ENCODE measurements at regions not wholly inside any gene's neighbourhood (a gene's known extent, or its start where the extent isn't known, plus 50 kb on each side); places are given as distances from the start of the nearest gene placed in this dataset.

DNA sequence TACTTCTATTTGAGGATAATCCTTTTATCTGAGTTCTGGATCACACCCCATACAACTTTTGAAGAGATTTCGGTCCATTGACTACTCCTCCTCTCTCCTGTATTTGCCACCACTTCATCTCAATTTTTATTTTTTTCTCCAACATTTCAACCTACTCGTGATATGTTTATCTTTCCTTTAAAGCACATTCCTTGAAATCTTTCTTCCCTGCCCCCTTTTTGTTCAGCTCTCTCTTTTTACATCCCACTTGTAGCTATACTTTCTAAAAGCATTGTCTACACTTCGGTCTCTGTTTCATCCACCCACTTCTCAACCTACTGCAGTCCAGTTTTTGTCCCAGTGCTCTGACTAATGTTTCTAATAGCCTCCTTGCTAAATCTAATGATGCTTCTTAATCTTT is 299.4 kb downstream of the PSAT1 start:
- WGBS, 2 donors: 64 to 68% methylated on average over 3 of the region's 3 CpGs
- DNase-seq: no peak
- no peaks in the 10 kb centered on the region for H3K9me3 ChIP-seq
- intact Hi-C loops (cut with DNase I): no loop called here
- H3K27ac ChIP-seq: no peak overlapping the region
- H3K4me1 ChIP-seq: no peaks in the 10 kb centered on the region
- H3K4me3 ChIP-seq (replicated peaks in 1 of 3): no peak overlapping the region
- TF ChIP-seq, protein P1, sequence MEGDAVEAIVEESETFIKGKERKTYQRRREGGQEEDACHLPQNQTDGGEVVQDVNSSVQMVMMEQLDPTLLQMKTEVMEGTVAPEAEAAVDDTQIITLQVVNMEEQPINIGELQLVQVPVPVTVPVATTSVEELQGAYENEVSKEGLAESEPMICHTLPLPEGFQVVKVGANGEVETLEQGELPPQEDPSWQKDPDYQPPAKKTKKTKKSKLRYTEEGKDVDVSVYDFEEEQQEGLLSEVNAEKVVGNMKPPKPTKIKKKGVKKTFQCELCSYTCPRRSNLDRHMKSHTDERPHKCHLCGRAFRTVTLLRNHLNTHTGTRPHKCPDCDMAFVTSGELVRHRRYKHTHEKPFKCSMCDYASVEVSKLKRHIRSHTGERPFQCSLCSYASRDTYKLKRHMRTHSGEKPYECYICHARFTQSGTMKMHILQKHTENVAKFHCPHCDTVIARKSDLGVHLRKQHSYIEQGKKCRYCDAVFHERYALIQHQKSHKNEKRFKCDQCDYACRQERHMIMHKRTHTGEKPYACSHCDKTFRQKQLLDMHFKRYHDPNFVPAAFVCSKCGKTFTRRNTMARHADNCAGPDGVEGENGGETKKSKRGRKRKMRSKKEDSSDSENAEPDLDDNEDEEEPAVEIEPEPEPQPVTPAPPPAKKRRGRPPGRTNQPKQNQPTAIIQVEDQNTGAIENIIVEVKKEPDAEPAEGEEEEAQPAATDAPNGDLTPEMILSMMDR (IDR thresholded peaks at IDR 0.05): no peak
- no peak for TF ChIP-seq POLR2A (IDR thresholded peaks at IDR 0.05)
- H3K36me3 ChIP-seq: no peaks in the 10 kb centered on the region
- no peaks in the 10 kb centered on the region for H3K27me3 ChIP-seq

DNA sequence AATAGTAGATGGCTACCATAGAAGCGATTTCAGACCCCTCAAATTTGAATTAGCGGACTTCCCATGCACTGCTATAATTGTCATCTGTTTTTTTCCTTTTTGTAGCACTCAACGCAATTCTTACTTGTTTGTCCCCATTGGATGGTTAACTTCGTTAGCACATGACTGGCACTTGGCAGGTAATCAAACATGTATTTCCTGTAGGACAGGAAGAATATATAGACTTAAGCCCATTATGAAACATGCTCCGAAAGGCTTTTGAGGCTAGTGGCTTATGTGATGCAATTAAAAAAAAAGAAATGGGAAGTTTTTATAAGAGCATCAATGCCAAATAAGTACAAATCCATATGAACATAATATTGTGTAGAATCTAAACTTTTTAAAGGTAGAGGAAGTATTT is 301.2 kb downstream of the PSAT1 start:
- no peaks in the 10 kb centered on the region for H3K36me3 ChIP-seq
- WGBS, 2 donors: 76% methylated on average over 5 of the region's 5 CpGs
- intact Hi-C loops (cut with DNase I): no loop called here
- H3K4me1 ChIP-seq: no peaks in the 10 kb centered on the region
- no peak for TF ChIP-seq POLR2A (IDR thresholded peaks at IDR 0.05)
- TF ChIP-seq, protein P1 (IDR thresholded peaks at IDR 0.05): no peak
- H3K9me3 ChIP-seq: no peaks in the 10 kb centered on the region
- H3K27me3 ChIP-seq: no peaks in the 10 kb centered on the region
- H3K27ac ChIP-seq: no peak overlapping the region
- no peak for DNase-seq
- H3K4me3 ChIP-seq (replicated peaks in 1 of 3): no peak overlapping the region

DNA sequence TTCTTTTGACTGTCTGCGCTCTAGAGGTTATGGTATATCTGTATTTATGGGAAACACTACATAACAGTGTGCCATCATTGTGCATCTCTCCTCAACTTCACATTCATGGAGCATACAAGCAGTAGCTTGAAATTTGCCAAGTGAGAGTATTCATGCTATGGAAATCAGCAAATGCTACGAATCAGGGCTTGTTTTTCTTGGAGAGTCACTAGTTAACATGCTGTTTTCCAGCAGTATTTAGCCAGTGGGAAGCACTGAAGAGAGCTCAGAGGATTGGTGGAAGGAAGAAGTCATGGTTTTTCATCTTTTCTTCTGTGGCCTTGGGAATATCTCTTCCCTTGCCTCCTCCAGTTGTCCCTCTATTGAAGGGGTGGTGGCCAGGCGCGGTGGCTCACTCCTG is 303.0 kb downstream of the PSAT1 start:
- Histone ChIP-seq H3K36me3 (no peaks in the 10 kb centered on the region), H3K27ac (no peak overlapping the region), H3K27me3 (no peaks in the 10 kb centered on the region), H3K4me3 (replicated peaks in 1 of 3) (no peak overlapping the region), H3K9me3 (no peaks in the 10 kb centered on the region), H3K4me1 (no peaks in the 10 kb centered on the region)
- intact Hi-C loops (cut with DNase I): no loop called here
- no peak for DNase-seq
- TF ChIP-seq POLR2A (IDR thresholded peaks at IDR 0.05): no peak
- TF ChIP-seq, protein P1 (IDR thresholded peaks at IDR 0.05): no peak
- 71 to 79% methylated on average over 4 of the region's 4 CpGs for WGBS, 2 donors

DNA sequence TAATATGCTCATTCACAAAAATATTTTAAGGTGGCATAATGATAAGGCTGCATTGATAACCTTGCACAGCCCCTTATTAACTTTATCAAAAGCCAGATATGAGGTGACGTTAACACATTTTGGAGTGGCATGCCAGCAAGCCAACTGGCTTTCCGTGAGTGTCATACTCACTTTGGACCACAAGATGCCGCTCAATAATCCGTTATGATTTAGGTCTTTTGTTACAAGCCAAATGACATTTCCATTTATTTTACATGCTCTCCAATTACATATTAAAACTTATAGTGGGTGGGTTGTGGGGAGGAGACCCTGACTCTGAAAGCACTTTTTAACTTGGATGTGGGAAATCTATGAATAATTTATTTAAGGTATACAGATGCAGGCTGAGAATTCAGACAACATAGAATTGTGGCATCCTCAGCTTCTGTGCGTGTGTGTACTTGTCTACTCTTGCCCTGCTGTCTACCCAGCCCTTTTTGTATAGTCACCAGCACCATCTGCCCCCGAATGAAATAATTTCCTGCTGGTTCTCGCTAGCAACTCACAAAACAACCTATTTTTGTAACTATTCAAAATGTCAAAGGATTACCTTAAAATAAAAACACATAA is 305.1 kb downstream of the PSAT1 start:
- TF ChIP-seq, protein P1 (IDR thresholded peaks at IDR 0.05): peak; percentile 16 to 68 (median 51)
- TF ChIP-seq POLR2A (IDR thresholded peaks at IDR 0.05): no peak
- intact Hi-C loops (cut with DNase I): no loop called here
- H3K36me3 ChIP-seq: no peaks in the 10 kb centered on the region
- no peaks in the 10 kb centered on the region for H3K27me3 ChIP-seq
- 21 to 26% methylated on average over 7 of the region's 7 CpGs for WGBS, 2 donors
- H3K9me3 ChIP-seq: no peaks in the 10 kb centered on the region
- no peaks in the 10 kb centered on the region for H3K4me1 ChIP-seq
- no peak overlapping the region for H3K27ac ChIP-seq
- peak; percentile 5 to 10 for DNase-seq
- H3K4me3 ChIP-seq (replicated peaks in 1 of 3): no peak overlapping the region

DNA sequence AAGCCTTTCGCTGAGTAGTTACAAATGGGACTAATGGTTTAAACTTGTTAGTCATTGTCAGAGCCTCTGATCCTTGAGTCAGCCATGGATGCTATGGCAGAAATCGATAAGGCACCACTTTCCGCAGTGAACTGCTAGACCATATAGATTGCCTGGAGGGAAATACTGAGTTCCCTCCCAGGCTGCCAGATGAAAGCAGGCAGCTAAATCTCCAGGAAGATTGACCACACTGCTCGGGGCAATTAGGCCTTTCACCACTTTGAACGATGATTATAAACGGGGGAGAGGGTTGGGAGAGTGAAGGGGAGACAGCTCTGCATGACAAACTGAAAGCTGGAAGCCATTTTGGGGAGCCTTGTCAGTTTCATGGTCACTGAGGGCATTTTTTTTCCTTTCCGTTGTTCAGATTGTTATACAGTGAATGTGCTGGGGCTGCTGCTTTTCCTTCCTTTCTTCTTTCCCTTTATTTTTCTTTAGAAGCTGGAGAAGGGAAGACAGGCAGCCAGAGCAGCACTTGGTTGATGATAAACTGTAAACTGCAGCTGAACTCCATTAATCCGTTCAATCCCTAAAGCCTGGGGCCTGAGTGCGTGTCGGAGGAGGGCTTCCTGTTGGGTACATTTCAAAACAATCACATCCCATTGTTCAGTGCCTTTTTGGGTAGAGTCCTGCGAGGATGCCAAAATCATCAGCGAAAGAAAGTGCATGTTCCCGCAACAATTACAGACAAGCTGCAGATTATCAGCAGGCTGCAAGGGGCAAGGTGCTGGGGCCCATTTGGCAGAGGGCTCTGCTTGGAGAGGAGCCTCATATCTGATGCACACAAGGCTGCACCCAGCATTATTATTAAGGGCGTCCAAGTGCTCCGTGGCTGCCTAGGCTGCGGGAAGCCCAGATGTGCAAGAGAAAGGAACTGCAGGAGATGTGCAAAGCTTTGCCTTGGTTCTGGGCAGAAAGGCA is 308.4 kb downstream of the PSAT1 start:
- Histone ChIP-seq H3K27ac (no peak overlapping the region), H3K36me3 (no peaks in the 10 kb centered on the region), H3K4me3 (replicated peaks in 1 of 3) (no peak overlapping the region), H3K9me3 (no peaks in the 10 kb centered on the region), H3K4me1 (no peaks in the 10 kb centered on the region), H3K27me3 (no peaks in the 10 kb centered on the region)
- intact Hi-C loops (cut with DNase I): no loop called here
- no peak for DNase-seq
- TF ChIP-seq, protein P1 (IDR thresholded peaks at IDR 0.05): no peak
- TF ChIP-seq POLR2A (IDR thresholded peaks at IDR 0.05): no peak
- 53 to 59% methylated on average over 16 of the region's 16 CpGs for WGBS, 2 donors

Measured in thyroid gland (tissue), 4 donors.